Stimulated activated CD8-positive, alpha-beta memory T cell treated with anti-CD3 and anti-CD28 coated beads, Interleukin-4, amount 100 ng/mL, for 24 hours (primary cell): ENCODE measurements at regions not wholly inside any gene's neighbourhood (a gene's known extent, or its start where the extent isn't known, plus 50 kb on each side); places are given as distances from the start of the nearest gene placed in this dataset.

Experiments
- DNase-seq: peaks from one replicate; pipeline ENCODE4 v3.0.0-alpha.2; 2020; ENCODE audit warnings: low read depth

GRCh38 chr6:4322846-4323309, 187.5 kb upstream of the ECI2 start:
- DNase-seq: no peak

- no peak for DNase-seq
Observed at GRCh38 chr6:4322134-4322845, 186.9 kb upstream of the ECI2 start.

GRCh38 chr6:4320860-4321259, 185.5 kb upstream of the ECI2 start:
- no peak for DNase-seq

GRCh38 chr6:4319981-4320683, 184.8 kb upstream of the ECI2 start:
- DNase-seq: no peak

GRCh38 chr6:4318321-4318720, 182.9 kb upstream of the ECI2 start:
- no peak for DNase-seq

- no peak for DNase-seq
Observed at GRCh38 chr6:4316867-4317400, 181.6 kb upstream of the ECI2 start.

GRCh38 chr6:4314201-4314707, 178.9 kb upstream of the ECI2 start:
- no peak for DNase-seq

GRCh38 chr6:4313044-4313686, 177.8 kb upstream of the ECI2 start:
- DNase-seq: no peak

GRCh38 chr6:4311976-4312860, 176.8 kb upstream of the ECI2 start:
- DNase-seq: no peak

GRCh38 chr6:4309540-4309939, 174.2 kb upstream of the ECI2 start:
- no peak for DNase-seq

- DNase-seq: no peak
Observed at GRCh38 chr6:4308364-4308763, 173.0 kb upstream of the ECI2 start.

GRCh38 chr6:4304927-4305455, 169.6 kb upstream of the ECI2 start:
- no peak for DNase-seq

- DNase-seq: no peak
Observed at GRCh38 chr6:4303638-4304037, 168.3 kb upstream of the ECI2 start.

GRCh38 chr6:4302524-4302923, 167.1 kb upstream of the ECI2 start:
- no peak for DNase-seq

- no peak for DNase-seq
Observed at GRCh38 chr6:4301871-4302270, 166.5 kb upstream of the ECI2 start.

- no peak for DNase-seq
Observed at GRCh38 chr6:4300917-4301316, 165.5 kb upstream of the ECI2 start.

- no peak for DNase-seq
Observed at GRCh38 chr6:4299476-4299875, 164.1 kb upstream of the ECI2 start.

- DNase-seq: no peak
Observed at GRCh38 chr6:4297348-4297747, 162.0 kb upstream of the ECI2 start.

GRCh38 chr6:4296552-4296951, 161.2 kb upstream of the ECI2 start:
- DNase-seq: no peak

GRCh38 chr6:4295783-4296155, 160.4 kb upstream of the ECI2 start:
- no peak for DNase-seq

- DNase-seq: no peak
Observed at GRCh38 chr6:4295058-4295782, 159.8 kb upstream of the ECI2 start.
